ENCODE measurements at regions not wholly inside any gene's neighbourhood (a gene's known extent, or its start where the extent isn't known, plus 50 kb on each side); places are given as distances from the start of the nearest gene placed in this dataset.
A peak's percentile ranks its signal among the peaks of the same experiment; 100 is the strongest.

DNA sequence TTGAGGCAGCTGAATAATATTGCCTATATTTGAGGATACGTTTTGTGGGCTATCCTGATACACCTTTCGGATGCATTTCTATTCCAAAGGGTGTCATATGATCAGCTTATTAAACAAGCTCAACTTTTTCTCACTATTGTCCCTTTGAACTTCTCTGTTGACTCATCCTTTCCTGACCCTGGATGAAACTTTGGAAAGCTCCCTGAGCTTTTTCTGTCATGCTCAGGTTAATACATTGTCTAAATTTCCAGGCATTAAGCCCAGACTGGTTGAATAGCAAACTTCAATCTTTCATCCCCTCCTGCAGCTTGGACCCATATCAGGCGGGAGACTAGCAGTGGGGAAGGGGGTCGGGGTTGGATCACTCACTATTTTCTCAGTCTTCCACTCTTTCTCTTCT is 104.9 kb upstream of the PTPN3 start:
- TF ChIP-seq EP300 (IDR thresholded peaks at IDR 0.05; ENCODE audit: borderline replicate concordance) (no peak), EGR1 (IDR thresholded peaks at IDR 0.05) (no peak), FOXM1 (IDR thresholded peaks at IDR 0.05; ENCODE audit: borderline replicate concordance, low read depth) (no peak), TAF1 (IDR thresholded peaks at IDR 0.05; ENCODE audit: low read depth) (no peak), RAD21 (IDR thresholded peaks at IDR 0.05; ENCODE audit: low read depth) (no peak)
- TF ChIP-seq, protein P1, sequence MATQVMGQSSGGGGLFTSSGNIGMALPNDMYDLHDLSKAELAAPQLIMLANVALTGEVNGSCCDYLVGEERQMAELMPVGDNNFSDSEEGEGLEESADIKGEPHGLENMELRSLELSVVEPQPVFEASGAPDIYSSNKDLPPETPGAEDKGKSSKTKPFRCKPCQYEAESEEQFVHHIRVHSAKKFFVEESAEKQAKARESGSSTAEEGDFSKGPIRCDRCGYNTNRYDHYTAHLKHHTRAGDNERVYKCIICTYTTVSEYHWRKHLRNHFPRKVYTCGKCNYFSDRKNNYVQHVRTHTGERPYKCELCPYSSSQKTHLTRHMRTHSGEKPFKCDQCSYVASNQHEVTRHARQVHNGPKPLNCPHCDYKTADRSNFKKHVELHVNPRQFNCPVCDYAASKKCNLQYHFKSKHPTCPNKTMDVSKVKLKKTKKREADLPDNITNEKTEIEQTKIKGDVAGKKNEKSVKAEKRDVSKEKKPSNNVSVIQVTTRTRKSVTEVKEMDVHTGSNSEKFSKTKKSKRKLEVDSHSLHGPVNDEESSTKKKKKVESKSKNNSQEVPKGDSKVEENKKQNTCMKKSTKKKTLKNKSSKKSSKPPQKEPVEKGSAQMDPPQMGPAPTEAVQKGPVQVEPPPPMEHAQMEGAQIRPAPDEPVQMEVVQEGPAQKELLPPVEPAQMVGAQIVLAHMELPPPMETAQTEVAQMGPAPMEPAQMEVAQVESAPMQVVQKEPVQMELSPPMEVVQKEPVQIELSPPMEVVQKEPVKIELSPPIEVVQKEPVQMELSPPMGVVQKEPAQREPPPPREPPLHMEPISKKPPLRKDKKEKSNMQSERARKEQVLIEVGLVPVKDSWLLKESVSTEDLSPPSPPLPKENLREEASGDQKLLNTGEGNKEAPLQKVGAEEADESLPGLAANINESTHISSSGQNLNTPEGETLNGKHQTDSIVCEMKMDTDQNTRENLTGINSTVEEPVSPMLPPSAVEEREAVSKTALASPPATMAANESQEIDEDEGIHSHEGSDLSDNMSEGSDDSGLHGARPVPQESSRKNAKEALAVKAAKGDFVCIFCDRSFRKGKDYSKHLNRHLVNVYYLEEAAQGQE (IDR thresholded peaks at IDR 0.05; ENCODE audit: low read depth), result no peak

DNA sequence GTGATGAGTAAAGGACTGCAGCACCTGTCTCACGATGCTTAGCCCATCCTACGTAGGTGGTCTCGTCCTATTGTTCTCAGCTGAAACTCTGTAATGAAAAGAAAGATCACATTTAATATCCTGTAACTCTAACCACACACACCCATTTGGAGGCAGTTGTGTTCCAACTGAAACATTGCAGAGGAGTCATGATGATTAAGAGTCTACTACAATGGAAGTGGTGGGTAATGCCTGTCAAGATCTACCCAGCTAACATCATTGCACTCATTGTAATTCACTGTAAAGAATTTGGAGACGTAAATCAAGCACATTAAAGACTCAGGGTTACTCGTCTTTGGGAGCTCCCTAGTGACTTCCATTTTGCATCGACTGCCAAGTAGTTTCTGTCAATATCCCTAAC is 106.0 kb upstream of the PTPN3 start:
- TF ChIP-seq YY1 (IDR thresholded peaks at IDR 0.05; ENCODE audit: low read depth) (no peak), CEBPB (IDR thresholded peaks at IDR 0.05) (no peak), NFIC (IDR thresholded peaks at IDR 0.05) (no peak), EP300 (IDR thresholded peaks at IDR 0.05; ENCODE audit: borderline replicate concordance) (no peak), CREB1 (IDR thresholded peaks at IDR 0.05; ENCODE audit: low read depth) (no peak), RAD21 (IDR thresholded peaks at IDR 0.05; ENCODE audit: low read depth) (no peak), TCF12 (IDR thresholded peaks at IDR 0.05; ENCODE audit: low read depth) (no peak), FOXM1 (IDR thresholded peaks at IDR 0.05; ENCODE audit: borderline replicate concordance, low read depth) (no peak), MAX (IDR thresholded peaks at IDR 0.05) (no peak), TEAD4 (IDR thresholded peaks at IDR 0.05) (no peak)

- no peak for TF ChIP-seq MAX (IDR thresholded peaks at IDR 0.05)
- TF ChIP-seq NFIC (IDR thresholded peaks at IDR 0.05), result peak; percentile 44
These were observed 106.7 kb upstream of the PTPN3 start for GRCh38 chr9:109604781-109605180.

GRCh38 chr9:109609060-109609459 is 111.0 kb upstream of the PTPN3 start:
- TF ChIP-seq YY1 (IDR thresholded peaks at IDR 0.05; ENCODE audit: low read depth) (no peak), EGR1 (IDR thresholded peaks at IDR 0.05) (no peak), TCF12 (IDR thresholded peaks at IDR 0.05; ENCODE audit: low read depth) (no peak), CREB1 (IDR thresholded peaks at IDR 0.05; ENCODE audit: low read depth) (no peak), NFIC (IDR thresholded peaks at IDR 0.05) (no peak), FOXM1 (IDR thresholded peaks at IDR 0.05; ENCODE audit: borderline replicate concordance, low read depth) (no peak), CEBPB (IDR thresholded peaks at IDR 0.05) (no peak), TEAD4 (IDR thresholded peaks at IDR 0.05) (no peak), EP300 (IDR thresholded peaks at IDR 0.05; ENCODE audit: borderline replicate concordance) (no peak), ZBTB7A (IDR thresholded peaks at IDR 0.05; ENCODE audit: low read depth) (no peak), TAF1 (IDR thresholded peaks at IDR 0.05; ENCODE audit: low read depth) (no peak), MAX (IDR thresholded peaks at IDR 0.05) (no peak), RAD21 (IDR thresholded peaks at IDR 0.05; ENCODE audit: low read depth) (no peak)
- TF ChIP-seq, protein P2, sequence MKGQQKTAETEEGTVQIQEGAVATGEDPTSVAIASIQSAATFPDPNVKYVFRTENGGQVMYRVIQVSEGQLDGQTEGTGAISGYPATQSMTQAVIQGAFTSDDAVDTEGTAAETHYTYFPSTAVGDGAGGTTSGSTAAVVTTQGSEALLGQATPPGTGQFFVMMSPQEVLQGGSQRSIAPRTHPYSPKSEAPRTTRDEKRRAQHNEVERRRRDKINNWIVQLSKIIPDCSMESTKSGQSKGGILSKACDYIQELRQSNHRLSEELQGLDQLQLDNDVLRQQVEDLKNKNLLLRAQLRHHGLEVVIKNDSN (IDR thresholded peaks at IDR 0.05), result no peak
- TF ChIP-seq, protein P1 (IDR thresholded peaks at IDR 0.05; ENCODE audit: low read depth), result no peak

DNA sequence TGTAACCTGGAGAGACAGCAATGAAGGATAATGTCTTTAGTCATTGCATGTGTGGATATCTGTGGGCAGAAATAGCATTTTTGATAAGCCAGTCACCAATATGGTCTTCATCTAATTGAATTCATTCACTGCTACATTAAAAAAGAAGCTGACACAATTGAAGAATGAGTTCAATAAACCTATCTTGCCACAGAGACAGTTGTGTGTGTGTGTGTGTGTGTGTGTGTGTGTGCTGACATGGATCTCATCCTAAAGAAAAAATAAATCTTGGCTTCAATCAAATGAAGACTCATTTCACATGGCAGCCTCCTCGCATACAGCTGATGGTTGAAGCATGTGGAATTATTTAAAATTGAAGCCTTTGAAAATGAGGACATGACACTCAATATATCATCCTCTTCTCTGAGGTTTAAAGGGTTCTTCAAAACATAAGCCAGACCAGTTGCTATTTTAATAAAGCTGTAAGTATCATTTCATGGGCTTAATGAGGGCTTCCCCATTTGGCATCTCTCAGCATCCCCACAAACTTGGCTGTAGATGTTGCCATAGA is 118.5 kb upstream of the PTPN3 start:
- TF ChIP-seq TCF12 (IDR thresholded peaks at IDR 0.05; ENCODE audit: low read depth) (no peak), NFIC (IDR thresholded peaks at IDR 0.05) (no peak), MAX (IDR thresholded peaks at IDR 0.05) (no peak), ZBTB7A (IDR thresholded peaks at IDR 0.05; ENCODE audit: low read depth) (no peak), EGR1 (IDR thresholded peaks at IDR 0.05) (no peak), EP300 (IDR thresholded peaks at IDR 0.05; ENCODE audit: borderline replicate concordance) (no peak), FOXM1 (IDR thresholded peaks at IDR 0.05; ENCODE audit: borderline replicate concordance, low read depth) (no peak), TEAD4 (IDR thresholded peaks at IDR 0.05) (no peak), CEBPB (IDR thresholded peaks at IDR 0.05) (no peak), YY1 (IDR thresholded peaks at IDR 0.05; ENCODE audit: low read depth) (no peak), RAD21 (IDR thresholded peaks at IDR 0.05; ENCODE audit: low read depth) (no peak)

DNA sequence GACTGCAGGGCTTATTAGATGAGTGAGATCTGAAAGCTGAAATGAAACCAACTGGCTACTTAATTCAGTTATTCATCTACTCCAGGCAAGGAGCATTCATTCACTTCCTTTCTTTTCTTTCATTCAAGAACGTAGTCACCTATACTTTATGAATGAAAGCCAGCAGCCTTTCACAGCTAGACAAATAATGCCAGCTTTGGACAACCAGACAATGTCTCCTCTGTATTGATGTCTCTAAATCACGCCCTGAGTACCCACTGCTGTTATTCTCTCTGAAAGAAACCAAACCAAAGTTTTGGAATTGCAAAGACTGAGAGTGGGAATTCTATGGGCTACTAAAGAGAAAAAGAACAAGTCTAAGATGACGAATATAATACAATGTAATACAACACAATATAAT is 121.2 kb upstream of the PTPN3 start:
- TF ChIP-seq NFIC (IDR thresholded peaks at IDR 0.05), result no peak
- no peak for TF ChIP-seq ZBTB7A (IDR thresholded peaks at IDR 0.05; ENCODE audit: low read depth)
- TF ChIP-seq, protein P1 (IDR thresholded peaks at IDR 0.05; ENCODE audit: low read depth), result no peak
- no peak for TF ChIP-seq CEBPB (IDR thresholded peaks at IDR 0.05)
- no peak for TF ChIP-seq EP300 (IDR thresholded peaks at IDR 0.05; ENCODE audit: borderline replicate concordance)
- no peak for TF ChIP-seq TEAD4 (IDR thresholded peaks at IDR 0.05)
- no peak for TF ChIP-seq EGR1 (IDR thresholded peaks at IDR 0.05)
- TF ChIP-seq, protein P2 (IDR thresholded peaks at IDR 0.05), result no peak
- TF ChIP-seq TAF1 (IDR thresholded peaks at IDR 0.05; ENCODE audit: low read depth), result no peak
- no peak for TF ChIP-seq RAD21 (IDR thresholded peaks at IDR 0.05; ENCODE audit: low read depth)
- no peak for TF ChIP-seq FOXM1 (IDR thresholded peaks at IDR 0.05; ENCODE audit: borderline replicate concordance, low read depth)
- TF ChIP-seq CREB1 (IDR thresholded peaks at IDR 0.05; ENCODE audit: low read depth), result no peak
- TF ChIP-seq YY1 (IDR thresholded peaks at IDR 0.05; ENCODE audit: low read depth), result no peak
- TF ChIP-seq TCF12 (IDR thresholded peaks at IDR 0.05; ENCODE audit: low read depth), result no peak
- TF ChIP-seq MAX (IDR thresholded peaks at IDR 0.05), result no peak
